GM10248 (cell line): ENCODE measurements at regions not wholly inside any gene's neighbourhood (a gene's known extent, or its start where the extent isn't known, plus 50 kb on each side); places are given as distances from the start of the nearest gene placed in this dataset.

ENCODE experiments used
- CTCF ChIA-PET: fragments of 300-600 bp; sonication (Branson Sonifier 250); formaldehyde crosslinking; extraction: SDS; loops from one replicate; lab custom pipeline; 2021; ENCODE audit warnings: antibody characterized with exemption; lab: Yijun Ruan, JAX
- POLR2A ChIA-PET: fragments of 350-650 bp; sonication (Branson Sonifier 250); formaldehyde crosslinking; extraction: SDS; loops from one replicate; lab custom pipeline; 2020; ENCODE audit warnings: antibody characterized with exemption; lab: Yijun Ruan, JAX
- DNase-seq: peaks from one replicate; pipeline ENCODE4 v3.0.0; 2012; ENCODE audit errors: extremely low spot score
- TF ChIP-seq, protein P1 (sequence below): IDR thresholded peaks from 2 replicates; pipeline ENCODE4 v1.5.1; 2012; ENCODE audit warnings: mild to moderate bottlenecking, low read depth; ENCODE audit errors: extremely low read depth, missing control alignments, control extremely low read depth

GRCh38 chr21:16372586-16372985 is 642.8 kb downstream of the USP25 start:
- ChIA-PET CTCF (no interaction called here), POLR2A (no interaction called here)
- DNase-seq = no peak
- TF ChIP-seq, protein P1, sequence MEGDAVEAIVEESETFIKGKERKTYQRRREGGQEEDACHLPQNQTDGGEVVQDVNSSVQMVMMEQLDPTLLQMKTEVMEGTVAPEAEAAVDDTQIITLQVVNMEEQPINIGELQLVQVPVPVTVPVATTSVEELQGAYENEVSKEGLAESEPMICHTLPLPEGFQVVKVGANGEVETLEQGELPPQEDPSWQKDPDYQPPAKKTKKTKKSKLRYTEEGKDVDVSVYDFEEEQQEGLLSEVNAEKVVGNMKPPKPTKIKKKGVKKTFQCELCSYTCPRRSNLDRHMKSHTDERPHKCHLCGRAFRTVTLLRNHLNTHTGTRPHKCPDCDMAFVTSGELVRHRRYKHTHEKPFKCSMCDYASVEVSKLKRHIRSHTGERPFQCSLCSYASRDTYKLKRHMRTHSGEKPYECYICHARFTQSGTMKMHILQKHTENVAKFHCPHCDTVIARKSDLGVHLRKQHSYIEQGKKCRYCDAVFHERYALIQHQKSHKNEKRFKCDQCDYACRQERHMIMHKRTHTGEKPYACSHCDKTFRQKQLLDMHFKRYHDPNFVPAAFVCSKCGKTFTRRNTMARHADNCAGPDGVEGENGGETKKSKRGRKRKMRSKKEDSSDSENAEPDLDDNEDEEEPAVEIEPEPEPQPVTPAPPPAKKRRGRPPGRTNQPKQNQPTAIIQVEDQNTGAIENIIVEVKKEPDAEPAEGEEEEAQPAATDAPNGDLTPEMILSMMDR = no peak

DNA sequence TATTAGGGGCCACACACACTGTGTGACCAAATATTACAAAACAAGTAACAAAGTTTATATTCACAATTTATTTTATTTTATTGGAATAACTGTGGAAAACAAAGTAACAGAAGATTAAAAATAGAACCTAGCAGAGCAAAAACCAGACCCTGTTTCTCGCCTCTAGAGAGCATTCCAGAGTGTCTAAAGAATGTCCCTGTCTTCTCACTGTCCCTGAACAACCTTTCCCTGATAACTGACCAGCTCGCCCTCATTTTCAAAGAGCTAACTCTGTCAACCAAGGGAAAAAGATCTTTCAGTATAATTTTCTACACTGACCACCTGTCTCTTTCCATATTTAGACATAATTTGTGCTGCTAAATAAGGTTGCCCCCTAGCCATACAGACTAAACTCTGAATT is 646.9 kb downstream of the USP25 start:
- TF ChIP-seq, protein P1 = no peak
- no peak for DNase-seq
- CTCF ChIA-PET = no interaction called here
- POLR2A ChIA-PET = no interaction called here

GRCh38 chr21:16377120-16377658 is 647.4 kb downstream of the USP25 start:
- ChIA-PET CTCF (no interaction called here), POLR2A (no interaction called here)
- TF ChIP-seq, protein P1 = no peak
- no peak for DNase-seq

GRCh38 chr21:16377857-16378256 is 648.1 kb downstream of the USP25 start:
- TF ChIP-seq, protein P1 = no peak
- POLR2A ChIA-PET = no interaction called here
- CTCF ChIA-PET = interaction anchor here (0.9 kb wide), 1 partner anchor 21 kb away, joined by 3 read pairs; no protein-coding TSS in a partner anchor
- no peak for DNase-seq

DNA sequence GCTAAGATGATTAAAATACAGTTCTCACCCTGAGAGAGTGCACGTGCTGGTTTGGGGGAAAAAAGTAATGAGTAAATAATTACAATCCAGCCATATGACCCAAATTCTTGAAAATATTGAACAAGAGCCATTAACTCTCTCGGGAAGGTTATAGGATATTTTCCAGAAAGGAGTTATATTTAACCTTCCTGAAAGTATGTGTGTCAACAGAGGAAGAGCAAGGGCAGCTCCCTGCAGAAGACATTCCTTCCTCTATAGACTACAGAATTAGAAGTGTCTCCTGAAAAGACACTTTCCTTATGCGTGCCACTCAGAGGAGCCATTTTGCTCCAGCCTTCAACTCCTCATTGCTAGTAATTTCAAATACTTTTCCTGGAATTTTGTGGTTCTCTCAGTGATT is 648.7 kb downstream of the USP25 start:
- TF ChIP-seq, protein P1 = no peak
- ChIA-PET CTCF (interaction anchor here (0.9 kb wide), 1 partner anchor 22 kb away, joined by 3 read pairs; no protein-coding TSS in a partner anchor), POLR2A (no interaction called here)
- no peak for DNase-seq

- TF ChIP-seq, protein P1 = no peak
- CTCF ChIA-PET = no interaction called here
- POLR2A ChIA-PET = no interaction called here
- DNase-seq = no peak
Measured at GRCh38 chr21:16388291-16388690, 658.5 kb downstream of the USP25 start.
